SK-N-SH treated with all-trans-retinoic acid at 6 μM for 48 hours (cell line): ENCODE measurements at regions not wholly inside any gene's neighbourhood (a gene's known extent, or its start where the extent isn't known, plus 50 kb on each side); places are given as distances from the start of the nearest gene placed in this dataset.

Experiments
- ATAC-seq: fragments of 200-7000 bp; cut with Tn5 transposase; 3 replicates; pipeline ENCODE4 v1.9.1; 2020; ENCODE audit warnings: mild to moderate bottlenecking, moderate library complexity
- ARNTL ChIP-seq: fragments of 450-650 bp; formaldehyde crosslinking; IDR thresholded peaks from 2 replicates; pipeline ENCODE4 v1.5.0; 2020; ENCODE audit warnings: low read depth, mild to moderate bottlenecking, moderate library complexity, borderline replicate concordance
- BACH2 ChIP-seq: fragments of 250-450 bp; sonication (Bioruptor Pico); IDR thresholded peaks from 2 replicates; pipeline ENCODE4 v1.9.0; 2021; ENCODE audit warnings: mild to moderate bottlenecking, borderline replicate concordance
- CSDC2 ChIP-seq: fragments of 250-450 bp; sonication (Bioruptor Pico); IDR thresholded peaks from 2 replicates; pipeline ENCODE4 v1.5.0; 2020; ENCODE audit warnings: mild to moderate bottlenecking, moderate library complexity
- ESRRG ChIP-seq: fragments of 250-450 bp; sonication (Bioruptor Pico); IDR thresholded peaks from 2 replicates; pipeline ENCODE4 v1.6.1; 2021; ENCODE audit warnings: mild to moderate bottlenecking
- GLIS3 ChIP-seq: fragments of 250-450 bp; sonication (Bioruptor Pico); IDR thresholded peaks from 2 replicates; pipeline ENCODE4 v1.5.0; 2020; ENCODE audit warnings: mild to moderate bottlenecking, moderate library complexity
- ISL1 ChIP-seq: fragments of 250-450 bp; sonication (Bioruptor Pico); IDR thresholded peaks from 2 replicates; pipeline ENCODE4 v2.1.2; 2022; ENCODE audit warnings: mild to moderate bottlenecking, moderate library complexity
- OSR1 ChIP-seq: fragments of 250-450 bp; sonication (Bioruptor Pico); IDR thresholded peaks from 2 replicates; pipeline ENCODE4 v1.8.0; 2022; ENCODE audit warnings: moderate library complexity, mild to moderate bottlenecking, inconsistent platforms
- PPARA ChIP-seq: fragments of 250-450 bp; sonication (Bioruptor Pico); IDR thresholded peaks from 2 replicates; pipeline ENCODE4 v1.5.0; 2020; ENCODE audit warnings: mild to moderate bottlenecking, borderline replicate concordance
- RARB ChIP-seq: fragments of 250-450 bp; sonication (Bioruptor Pico); IDR thresholded peaks from 2 replicates; pipeline ENCODE4 v1.8.0; 2021; ENCODE audit warnings: mild to moderate bottlenecking, moderate library complexity
- SNAI2 ChIP-seq: fragments of 250-450 bp; sonication (Bioruptor Pico); IDR thresholded peaks from 2 replicates; pipeline ENCODE4 v1.5.0; 2020; ENCODE audit warnings: mild to moderate bottlenecking, moderate library complexity
- TCF4 ChIP-seq: fragments of 250-450 bp; sonication (Bioruptor Pico); IDR thresholded peaks from 2 replicates; pipeline ENCODE4 v1.8.0; 2021; ENCODE audit warnings: mild to moderate bottlenecking, moderate library complexity, borderline replicate concordance
- TOX ChIP-seq: fragments of 250-450 bp; sonication (Bioruptor Pico); IDR thresholded peaks from 2 replicates; pipeline ENCODE4 v1.8.0; 2021; ENCODE audit warnings: mild to moderate bottlenecking, moderate library complexity, borderline replicate concordance
- ZC3H10 ChIP-seq: fragments of 250-450 bp; sonication (Bioruptor Pico); IDR thresholded peaks from 2 replicates; pipeline ENCODE4 v1.5.1; 2021; ENCODE audit warnings: mild to moderate bottlenecking, moderate library complexity
- ZFP30 ChIP-seq: fragments of 450-650 bp; formaldehyde crosslinking; IDR thresholded peaks from 2 replicates; pipeline ENCODE4 v1.5.0; 2022; ENCODE audit warnings: mild to moderate bottlenecking, moderate library complexity
- ZNF565 ChIP-seq: fragments of 450-650 bp; formaldehyde crosslinking; conservative IDR thresholded peaks from 2 replicates; pipeline ENCODE4 v1.5.0; 2020; ENCODE audit warnings: low read depth, mild to moderate bottlenecking, moderate library complexity
- ZNF70 ChIP-seq: fragments of 450-650 bp; formaldehyde crosslinking; IDR thresholded peaks from 2 replicates; pipeline ENCODE4 v1.5.0; 2020; ENCODE audit warnings: mild to moderate bottlenecking, moderate library complexity
- ZNF8 ChIP-seq: fragments of 450-650 bp; formaldehyde crosslinking; IDR thresholded peaks from 2 replicates; pipeline ENCODE4 v1.5.0; 2020; ENCODE audit warnings: mild to moderate bottlenecking, moderate library complexity
- TF ChIP-seq, protein P1 (sequence below): fragments of 250-450 bp; sonication (Bioruptor Pico); IDR thresholded peaks from 2 replicates; pipeline ENCODE4 v1.8.0; 2021; ENCODE audit warnings: low read depth, mild to moderate bottlenecking, moderate library complexity, borderline replicate concordance
- TF ChIP-seq, protein P2 (sequence below): fragments of 250-450 bp; sonication (Bioruptor Pico); IDR thresholded peaks from 2 replicates; pipeline ENCODE4 v1.5.0; 2020; ENCODE audit warnings: mild to moderate bottlenecking, moderate library complexity
- TF ChIP-seq, protein P3 (sequence below): fragments of 250-450 bp; sonication (Bioruptor Pico); IDR thresholded peaks from 2 replicates; pipeline ENCODE4 v1.5.1; 2020; ENCODE audit warnings: low read depth, mild to moderate bottlenecking, moderate library complexity
- TF ChIP-seq, protein P4 (sequence below): fragments of 250-450 bp; sonication (Bioruptor Pico); IDR thresholded peaks from 2 replicates; pipeline ENCODE4 v1.8.0; 2020; ENCODE audit warnings: mild to moderate bottlenecking, moderate library complexity, borderline replicate concordance
- TF ChIP-seq, protein P5 (sequence below): fragments of 250-450 bp; sonication (Bioruptor Pico); IDR thresholded peaks from 2 replicates; pipeline ENCODE4 v1.5.1; 2021; ENCODE audit warnings: mild to moderate bottlenecking, moderate library complexity

DNA sequence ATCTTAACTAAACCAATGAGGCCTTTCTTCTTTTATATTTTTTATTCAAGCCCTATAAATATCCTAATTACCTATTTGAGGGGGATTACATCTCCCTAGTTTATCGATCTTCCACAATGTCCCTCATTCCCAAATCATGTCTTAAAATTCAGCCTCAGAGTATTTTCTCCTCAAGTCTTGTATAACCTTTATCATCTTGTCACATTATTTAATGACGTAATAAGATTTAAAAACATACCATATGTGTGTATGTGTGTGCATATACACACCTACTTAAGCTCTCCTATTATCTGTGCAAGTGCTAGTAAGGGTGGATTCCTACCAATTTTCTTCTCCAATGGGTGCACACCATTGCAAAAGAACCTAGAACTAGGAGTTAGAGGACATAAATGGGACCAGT lies 421.1 kb downstream of the FIGN start (continued):
- TF ChIP-seq, protein P1, sequence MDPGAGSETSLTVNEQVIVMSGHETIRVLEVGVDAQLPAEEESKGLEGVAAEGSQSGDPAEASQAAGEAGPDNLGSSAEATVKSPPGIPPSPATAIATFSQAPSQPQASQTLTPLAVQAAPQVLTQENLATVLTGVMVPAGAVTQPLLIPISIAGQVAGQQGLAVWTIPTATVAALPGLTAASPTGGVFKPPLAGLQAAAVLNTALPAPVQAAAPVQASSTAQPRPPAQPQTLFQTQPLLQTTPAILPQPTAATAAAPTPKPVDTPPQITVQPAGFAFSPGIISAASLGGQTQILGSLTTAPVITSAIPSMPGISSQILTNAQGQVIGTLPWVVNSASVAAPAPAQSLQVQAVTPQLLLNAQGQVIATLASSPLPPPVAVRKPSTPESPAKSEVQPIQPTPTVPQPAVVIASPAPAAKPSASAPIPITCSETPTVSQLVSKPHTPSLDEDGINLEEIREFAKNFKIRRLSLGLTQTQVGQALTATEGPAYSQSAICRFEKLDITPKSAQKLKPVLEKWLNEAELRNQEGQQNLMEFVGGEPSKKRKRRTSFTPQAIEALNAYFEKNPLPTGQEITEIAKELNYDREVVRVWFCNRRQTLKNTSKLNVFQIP (CRISPR knock-in tag) = no peak

DNA sequence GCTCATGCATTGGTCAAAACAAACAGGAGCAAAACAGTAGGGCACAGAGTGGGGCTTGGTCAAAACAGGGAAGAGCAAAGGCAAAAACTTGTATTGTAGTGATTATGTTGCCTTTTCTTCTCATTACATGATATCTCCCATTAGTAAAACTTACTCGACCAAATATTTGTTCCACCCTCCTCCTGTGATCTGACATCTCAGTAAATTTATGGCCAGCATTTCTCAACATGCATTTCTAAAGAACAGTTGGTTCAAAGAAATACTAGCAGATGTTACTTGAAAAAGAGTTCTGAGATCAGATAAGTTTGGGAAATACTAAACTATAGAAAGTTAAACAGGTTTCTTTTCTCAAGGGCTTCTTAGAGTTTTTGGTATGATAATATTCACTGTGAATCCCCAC lies 423.1 kb downstream of the FIGN start:
- TF ChIP-seq RARB (no peak), ZFP30 (CRISPR knock-in tag) (no peak), CSDC2 (no peak), BACH2 (CRISPR knock-in tag) (no peak), ZNF8 (no peak), ARNTL (no peak), ZNF70 (CRISPR knock-in tag) (no peak), ESRRG (CRISPR knock-in tag) (no peak), OSR1 (no peak), SNAI2 (CRISPR knock-in tag) (no peak), GLIS3 (CRISPR knock-in tag) (no peak), PPARA (CRISPR knock-in tag) (no peak), ZC3H10 (CRISPR knock-in tag) (no peak), TOX (CRISPR knock-in tag) (no peak)
- TF ChIP-seq, protein P2, sequence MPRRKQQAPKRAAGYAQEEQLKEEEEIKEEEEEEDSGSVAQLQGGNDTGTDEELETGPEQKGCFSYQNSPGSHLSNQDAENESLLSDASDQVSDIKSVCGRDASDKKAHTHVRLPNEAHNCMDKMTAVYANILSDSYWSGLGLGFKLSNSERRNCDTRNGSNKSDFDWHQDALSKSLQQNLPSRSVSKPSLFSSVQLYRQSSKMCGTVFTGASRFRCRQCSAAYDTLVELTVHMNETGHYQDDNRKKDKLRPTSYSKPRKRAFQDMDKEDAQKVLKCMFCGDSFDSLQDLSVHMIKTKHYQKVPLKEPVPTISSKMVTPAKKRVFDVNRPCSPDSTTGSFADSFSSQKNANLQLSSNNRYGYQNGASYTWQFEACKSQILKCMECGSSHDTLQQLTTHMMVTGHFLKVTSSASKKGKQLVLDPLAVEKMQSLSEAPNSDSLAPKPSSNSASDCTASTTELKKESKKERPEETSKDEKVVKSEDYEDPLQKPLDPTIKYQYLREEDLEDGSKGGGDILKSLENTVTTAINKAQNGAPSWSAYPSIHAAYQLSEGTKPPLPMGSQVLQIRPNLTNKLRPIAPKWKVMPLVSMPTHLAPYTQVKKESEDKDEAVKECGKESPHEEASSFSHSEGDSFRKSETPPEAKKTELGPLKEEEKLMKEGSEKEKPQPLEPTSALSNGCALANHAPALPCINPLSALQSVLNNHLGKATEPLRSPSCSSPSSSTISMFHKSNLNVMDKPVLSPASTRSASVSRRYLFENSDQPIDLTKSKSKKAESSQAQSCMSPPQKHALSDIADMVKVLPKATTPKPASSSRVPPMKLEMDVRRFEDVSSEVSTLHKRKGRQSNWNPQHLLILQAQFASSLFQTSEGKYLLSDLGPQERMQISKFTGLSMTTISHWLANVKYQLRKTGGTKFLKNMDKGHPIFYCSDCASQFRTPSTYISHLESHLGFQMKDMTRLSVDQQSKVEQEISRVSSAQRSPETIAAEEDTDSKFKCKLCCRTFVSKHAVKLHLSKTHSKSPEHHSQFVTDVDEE (CRISPR knock-in tag) = no peak
- TF ChIP-seq, protein P1 (CRISPR knock-in tag) = no peak
- TF ChIP-seq, protein P3, sequence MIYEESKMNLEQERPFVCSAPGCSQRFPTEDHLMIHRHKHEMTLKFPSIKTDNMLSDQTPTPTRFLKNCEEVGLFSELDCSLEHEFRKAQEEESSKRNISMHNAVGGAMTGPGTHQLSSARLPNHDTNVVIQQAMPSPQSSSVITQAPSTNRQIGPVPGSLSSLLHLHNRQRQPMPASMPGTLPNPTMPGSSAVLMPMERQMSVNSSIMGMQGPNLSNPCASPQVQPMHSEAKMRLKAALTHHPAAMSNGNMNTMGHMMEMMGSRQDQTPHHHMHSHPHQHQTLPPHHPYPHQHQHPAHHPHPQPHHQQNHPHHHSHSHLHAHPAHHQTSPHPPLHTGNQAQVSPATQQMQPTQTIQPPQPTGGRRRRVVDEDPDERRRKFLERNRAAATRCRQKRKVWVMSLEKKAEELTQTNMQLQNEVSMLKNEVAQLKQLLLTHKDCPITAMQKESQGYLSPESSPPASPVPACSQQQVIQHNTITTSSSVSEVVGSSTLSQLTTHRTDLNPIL (CRISPR knock-in tag) = no peak
- TF ChIP-seq, protein P4, sequence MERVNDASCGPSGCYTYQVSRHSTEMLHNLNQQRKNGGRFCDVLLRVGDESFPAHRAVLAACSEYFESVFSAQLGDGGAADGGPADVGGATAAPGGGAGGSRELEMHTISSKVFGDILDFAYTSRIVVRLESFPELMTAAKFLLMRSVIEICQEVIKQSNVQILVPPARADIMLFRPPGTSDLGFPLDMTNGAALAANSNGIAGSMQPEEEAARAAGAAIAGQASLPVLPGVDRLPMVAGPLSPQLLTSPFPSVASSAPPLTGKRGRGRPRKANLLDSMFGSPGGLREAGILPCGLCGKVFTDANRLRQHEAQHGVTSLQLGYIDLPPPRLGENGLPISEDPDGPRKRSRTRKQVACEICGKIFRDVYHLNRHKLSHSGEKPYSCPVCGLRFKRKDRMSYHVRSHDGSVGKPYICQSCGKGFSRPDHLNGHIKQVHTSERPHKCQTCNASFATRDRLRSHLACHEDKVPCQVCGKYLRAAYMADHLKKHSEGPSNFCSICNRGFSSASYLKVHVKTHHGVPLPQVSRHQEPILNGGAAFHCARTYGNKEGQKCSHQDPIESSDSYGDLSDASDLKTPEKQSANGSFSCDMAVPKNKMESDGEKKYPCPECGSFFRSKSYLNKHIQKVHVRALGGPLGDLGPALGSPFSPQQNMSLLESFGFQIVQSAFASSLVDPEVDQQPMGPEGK (CRISPR knock-in tag) = no peak
- TF ChIP-seq, protein P5, sequence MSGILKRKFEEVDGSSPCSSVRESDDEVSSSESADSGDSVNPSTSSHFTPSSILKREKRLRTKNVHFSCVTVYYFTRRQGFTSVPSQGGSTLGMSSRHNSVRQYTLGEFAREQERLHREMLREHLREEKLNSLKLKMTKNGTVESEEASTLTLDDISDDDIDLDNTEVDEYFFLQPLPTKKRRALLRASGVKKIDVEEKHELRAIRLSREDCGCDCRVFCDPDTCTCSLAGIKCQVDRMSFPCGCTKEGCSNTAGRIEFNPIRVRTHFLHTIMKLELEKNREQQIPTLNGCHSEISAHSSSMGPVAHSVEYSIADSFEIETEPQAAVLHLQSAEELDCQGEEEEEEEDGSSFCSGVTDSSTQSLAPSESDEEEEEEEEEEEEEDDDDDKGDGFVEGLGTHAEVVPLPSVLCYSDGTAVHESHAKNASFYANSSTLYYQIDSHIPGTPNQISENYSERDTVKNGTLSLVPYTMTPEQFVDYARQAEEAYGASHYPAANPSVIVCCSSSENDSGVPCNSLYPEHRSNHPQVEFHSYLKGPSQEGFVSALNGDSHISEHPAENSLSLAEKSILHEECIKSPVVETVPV = no peak
- TF ChIP-seq, all 23 proteins: peak for 0
- no peak for ATAC-seq

DNA sequence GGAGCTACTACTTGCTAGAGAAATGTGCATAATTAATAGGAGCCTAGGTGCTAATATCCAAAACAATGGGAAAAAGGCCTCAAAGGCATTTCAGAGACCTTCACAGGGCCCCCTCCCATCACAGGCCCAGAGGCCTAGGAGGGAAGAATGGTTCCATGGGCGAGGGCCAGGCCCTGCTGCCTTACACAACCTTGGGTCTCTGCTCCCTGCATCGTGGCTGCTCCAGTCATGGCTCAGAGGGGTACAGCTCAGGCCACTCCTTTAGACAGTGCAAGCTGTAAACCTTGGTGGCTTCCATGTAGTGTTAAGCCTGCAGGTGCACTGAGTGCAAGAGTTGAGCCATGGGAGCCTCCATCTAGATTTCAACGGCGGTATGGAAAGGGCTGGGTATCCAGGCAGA lies 429.2 kb downstream of the FIGN start:
- ATAC-seq = no peak
- TF ChIP-seq ISL1 (CRISPR knock-in tag) = no peak
- TF ChIP-seq, protein P2 (CRISPR knock-in tag) = no peak
- TF ChIP-seq RARB = no peak
- TF ChIP-seq ZNF565 (CRISPR knock-in tag) = no peak
- TF ChIP-seq ESRRG (CRISPR knock-in tag) = no peak
- no peak for TF ChIP-seq ZNF8
- TF ChIP-seq, protein P5 = no peak
- TF ChIP-seq GLIS3 (CRISPR knock-in tag) = no peak
- TF ChIP-seq TCF4 (CRISPR knock-in tag) = no peak
- no peak for TF ChIP-seq OSR1
